Ovary (tissue), 7 donors: ENCODE measurements at regions not wholly inside any gene's neighbourhood (a gene's known extent, or its start where the extent isn't known, plus 50 kb on each side); places are given as distances from the start of the nearest gene placed in this dataset.
A peak's percentile ranks its signal among the peaks of the same experiment; 100 is the strongest.

Experiments
- DNase-seq, 5 donors: peaks; one replicate each; pipeline ENCODE4 v3.0.0-alpha.2; 2019 to 2020
- H3K27ac ChIP-seq, 2 donors: fragments of 200-600 bp; one replicate each; pipeline versions ENCODE4 v1.5.1 to v1.8.0; 2019 to 2022
- H3K27me3 ChIP-seq: fragments of 200-600 bp; one replicate; pipeline ENCODE4 v1.8.0; 2022
- H3K36me3 ChIP-seq: fragments of 200-600 bp; sonication (generic); one replicate; pipeline ENCODE4 v1.5.1; 2019
- H3K4me1 ChIP-seq: one replicate; pipeline ENCODE4 v1.8.1; 2013; ENCODE audit warnings: mild to moderate bottlenecking, moderate library complexity; ENCODE audit not compliant: insufficient read depth
- H3K4me3 ChIP-seq: fragments of 200-600 bp; sonication (generic); one replicate; pipeline ENCODE4 v1.5.1; 2017
- H3K9me3 ChIP-seq, 2 donors: fragments of 200-600 bp in 1 of 2; sonication (generic) in 1 of 2; one replicate each; pipeline versions ENCODE4 v1.5.1 to v1.8.1; 2013 to 2019; ENCODE audit warnings: mild to moderate bottlenecking in 1 of 2, moderate library complexity in 1 of 2
- CTCF ChIP-seq, 3 donors: fragments of 450-650 bp in 2 of 3; fragments of 200-600 bp in 1 of 3; IDR thresholded peaks; one replicate each; pipeline versions ENCODE4 v1.5.1 to v1.8.0; 2016 to 2022; ENCODE audit warnings: antibody characterized with exemption in 3 of 3, mild to moderate bottlenecking in 1 of 3
- EP300 ChIP-seq: sonication (generic); formaldehyde crosslinking; IDR thresholded peaks from one replicate; pipeline ENCODE4 v1.6.1; 2017; ENCODE audit warnings: antibody characterized with exemption
- POLR2A ChIP-seq: fragments of 450-650 bp; IDR thresholded peaks from one replicate; pipeline ENCODE4 v1.6.1; 2017; ENCODE audit warnings: antibody characterized with exemption, mild to moderate bottlenecking, moderate library complexity
- WGBS, 3 donors: extraction: QIAGEN DNeasy Blood & Tissue Kit in 1 of 3; methylation state at CpG; one replicate each; pipeline versions ENCODE4 v1.1.5 to v1.1.7; 2013 to 2017; 5-methylcytosine and 5-hydroxymethylcytosine counted together
- intact Hi-C, 4 donors: fragments of 100-400 bp; cut with DNase I; formaldehyde crosslinking; loops; one replicate each; pipeline versions ENCODE4 v1.11.0 to v1.15.1; 2022 to 2023
- donor health status: DM: no; HTN: no; CAD: no; lungs with moderate emphysema.
- donor health status: DM: no; HTN: no; CAD: no.
- donor health status: Bipolar disorder and iron deficiency.
- donor health status: DM: no; HTN: no; CAD: no.
- donor health status: DM: yes; HTN: yes; CAD: no.

- Histone ChIP-seq H3K4me1 (no peaks in the 10 kb centered on the region), H3K27me3 (no peaks in the 10 kb centered on the region), H3K36me3 (no peaks in the 10 kb centered on the region), H3K4me3 (no peak overlapping the region), H3K9me3 (no peaks in the 10 kb centered on the region), H3K27ac (no peak overlapping the region)
- DNase-seq, result no peak
- WGBS, 3 donors, result 4 to 9% (median 6%) methylated on average over 1 of the region's 1 CpG
- intact Hi-C loops, result loop anchor here in 3 of 4 donors (5.0 kb wide), 2 partner anchors 57 to 62 kb away; partner anchors contain the start of gene DST (in 1 of the 3)
- TF ChIP-seq CTCF (IDR thresholded peaks at IDR 0.05) (peak in 2 of 3 donors; percentile 23 to 38), POLR2A (no peak), EP300 (no peak)
These were observed 56.5 kb upstream of the DST start for GRCh38 chr6:56699066-56699654.

DNA sequence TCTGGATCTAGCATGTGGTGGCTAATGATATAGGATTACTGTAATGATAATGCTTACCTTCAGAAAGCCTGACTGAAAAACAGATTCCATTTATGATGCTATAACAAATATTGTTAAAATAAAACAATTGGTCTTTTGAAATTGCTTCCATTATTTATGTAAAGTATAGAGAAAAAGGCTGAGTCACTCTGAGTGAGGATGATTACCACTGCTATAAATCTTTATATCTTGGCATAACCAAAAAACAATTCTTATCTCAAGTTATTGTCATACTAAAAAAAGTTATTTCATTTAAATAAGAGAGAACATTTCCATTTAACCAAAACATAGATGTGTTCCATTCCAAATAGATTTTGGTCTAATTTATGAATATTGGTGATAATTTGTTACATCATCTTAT lies 53.0 kb upstream of the DST start:
- no peaks in the 10 kb centered on the region for H3K27me3 ChIP-seq
- no peak overlapping the region for H3K27ac ChIP-seq
- peaks cover 4% of the 10 kb centered on the region for H3K4me1 ChIP-seq
- TF ChIP-seq EP300, result no peak
- no peak for TF ChIP-seq CTCF (IDR thresholded peaks at IDR 0.05)
- TF ChIP-seq POLR2A, result no peak
- no peaks in the 10 kb centered on the region for H3K36me3 ChIP-seq
- H3K4me3 ChIP-seq, result no peak overlapping the region
- no peaks in the 10 kb centered on the region for H3K9me3 ChIP-seq
- DNase-seq, result no peak
- intact Hi-C loops, result loop anchor here in 3 of 4 donors (5.0 kb wide), 2 partner anchors 53 to 58 kb away; partner anchors contain the start of gene DST (in 1 of the 3)

DNA sequence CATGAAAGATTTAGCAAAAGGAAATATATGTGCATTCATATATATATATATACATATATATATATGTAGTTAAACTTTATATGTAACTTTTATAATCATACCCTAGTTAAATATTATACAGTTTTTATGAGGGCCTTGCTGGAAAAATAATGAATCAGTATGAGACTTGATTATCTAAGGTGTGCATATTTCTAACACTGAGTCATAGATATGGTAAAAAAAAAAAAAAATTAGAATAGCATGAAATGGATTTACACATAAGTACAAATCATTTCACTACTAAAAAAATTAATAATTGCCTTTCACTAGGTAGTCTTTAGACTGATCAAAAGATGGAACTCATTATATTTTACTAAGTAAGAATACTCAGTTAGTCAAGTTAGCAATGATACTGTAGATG lies 51.3 kb upstream of the DST start:
- H3K36me3 ChIP-seq, result no peaks in the 10 kb centered on the region
- no peak for DNase-seq
- peaks cover 6% of the 10 kb centered on the region for H3K4me1 ChIP-seq
- H3K27me3 ChIP-seq, result no peaks in the 10 kb centered on the region
- no peak overlapping the region for H3K27ac ChIP-seq
- intact Hi-C loops, result no loop called here
- no peak for TF ChIP-seq EP300
- TF ChIP-seq CTCF (IDR thresholded peaks at IDR 0.05), result no peak
- no peak for TF ChIP-seq POLR2A
- no peaks in the 10 kb centered on the region for H3K9me3 ChIP-seq
- H3K4me3 ChIP-seq, result no peak overlapping the region

GRCh38 chr6:56693246-56693607 lies 50.5 kb upstream of the DST start:
- WGBS, 3 donors, result 37 to 54% (median 53%) methylated on average over 5 of the region's 5 CpGs
- peak overlapping the region; percentile 2 for H3K4me3 ChIP-seq
- no peaks in the 10 kb centered on the region for H3K9me3 ChIP-seq
- peaks cover 6% of the 10 kb centered on the region for H3K4me1 ChIP-seq
- peak overlapping the region in 1 of 2 donors; percentile 51 for H3K27ac ChIP-seq
- DNase-seq, result peak; percentile 50 to 71 (median 67)
- H3K27me3 ChIP-seq, result no peaks in the 10 kb centered on the region
- intact Hi-C loops, result no loop called here
- no peak for TF ChIP-seq EP300
- no peak for TF ChIP-seq POLR2A
- no peak for TF ChIP-seq CTCF (IDR thresholded peaks at IDR 0.05)
- no peaks in the 10 kb centered on the region for H3K36me3 ChIP-seq
